GM12872 (cell line): ENCODE measurements at regions not wholly inside any gene's neighbourhood (a gene's known extent, or its start where the extent isn't known, plus 50 kb on each side); places are given as distances from the start of the nearest gene placed in this dataset.

Experiments used
- CTCF ChIP-seq: IDR thresholded peaks from 3 replicates; pipeline ENCODE4 v1.5.1; 2011; ENCODE audit warnings: low read depth, mild to moderate bottlenecking, low read length, moderate library complexity; ENCODE audit not compliant: insufficient read depth

- no peak for TF ChIP-seq CTCF
Measured at GRCh38 chr5:27494887-27495286, 456.5 kb upstream of the CDH9 start.

GRCh38 chr5:27491746-27492439 is 453.5 kb upstream of the CDH9 start:
- no peak for TF ChIP-seq CTCF

- no peak for TF ChIP-seq CTCF
Measured at GRCh38 chr5:27491047-27491446, 452.7 kb upstream of the CDH9 start.

- TF ChIP-seq CTCF, result no peak
Measured at GRCh38 chr5:27489701-27490100, 451.3 kb upstream of the CDH9 start.

- no peak for TF ChIP-seq CTCF
Measured at GRCh38 chr5:27482663-27483062, 444.3 kb upstream of the CDH9 start.

- TF ChIP-seq CTCF, result no peak
Measured at GRCh38 chr5:27479859-27480258, 441.5 kb upstream of the CDH9 start.

- no peak for TF ChIP-seq CTCF
Measured at GRCh38 chr5:27477550-27477949, 439.2 kb upstream of the CDH9 start.
